Transverse colon (tissue), 4 donors: ENCODE measurements at regions not wholly inside any gene's neighbourhood (a gene's known extent, or its start where the extent isn't known, plus 50 kb on each side); places are given as distances from the start of the nearest gene placed in this dataset.

Experiments
- DNase-seq: peaks from one replicate; pipeline ENCODE4 v3.0.0-alpha.2; 2019
- H3K27ac ChIP-seq, 4 donors: fragments of 200-600 bp; sonication (generic); 2 replicates each; pipeline ENCODE4 v1.5.1; 2016 to 2018; ENCODE audit warnings: inconsistent platforms in 4 of 4
- H3K27me3 ChIP-seq: fragments of 200-600 bp; sonication (generic); 2 replicates; pipeline ENCODE4 v1.5.1; 2017; ENCODE audit warnings: inconsistent platforms
- H3K36me3 ChIP-seq, 4 donors: fragments of 200-600 bp; sonication (generic); 2 replicates each; pipeline ENCODE4 v1.5.1; 2017 to 2019; ENCODE audit warnings: inconsistent platforms in 4 of 4
- H3K4me1 ChIP-seq, 4 donors: fragments of 200-600 bp; sonication (generic); 2 replicates each; pipeline ENCODE4 v1.5.1; 2017 to 2020; ENCODE audit warnings: inconsistent platforms in 4 of 4
- H3K4me3 ChIP-seq, 4 donors: fragments of 200-600 bp; sonication (generic); 1 replicate in 1 of 4; 2 replicates in 3 of 4; pipeline versions ENCODE4 v1.5.1 to v1.6.1; 2017 to 2019; ENCODE audit warnings: inconsistent platforms in 4 of 4
- H3K9me3 ChIP-seq, 2 donors: fragments of 200-600 bp; sonication (generic); 2 replicates each; pipeline ENCODE4 v1.5.1; 2017 to 2019; ENCODE audit warnings: inconsistent platforms in 2 of 2
- EP300 ChIP-seq: sonication (generic); formaldehyde crosslinking; IDR thresholded peaks from one replicate; pipeline ENCODE4 v1.6.1; 2017; ENCODE audit warnings: antibody characterized with exemption, low read depth
- POLR2A ChIP-seq: fragments of 450-650 bp; IDR thresholded peaks from one replicate; pipeline ENCODE4 v1.6.1; 2016; ENCODE audit warnings: antibody characterized with exemption, mild to moderate bottlenecking, moderate library complexity
- POLR2AphosphoS5 ChIP-seq, 3 donors: sonication (generic); formaldehyde crosslinking; IDR thresholded peaks; one replicate each; pipeline ENCODE4 v1.6.1; 2016; ENCODE audit warnings: antibody characterized with exemption in 3 of 3
- WGBS, 2 donors: methylation state at CpG; one replicate each; pipeline ENCODE4 v1.1.5; 2018; ENCODE audit warnings: low coverage in 1 of 2; 5-methylcytosine and 5-hydroxymethylcytosine counted together
- in situ Hi-C, 4 donors: fragments of 200-750 bp; cut with MboI; loops; one replicate each; pipeline versions ENCODE4 v1.15.0 to v1.15.1; 2017; ENCODE audit warnings: low sequenced_read_pairs in 3 of 4, low pct_ligation_motif_present in 1 of 4, low pct_unique_long_range_greater_than_20kb in 1 of 4
- intact Hi-C: fragments of 100-400 bp; cut with DNase I; formaldehyde crosslinking; loops from one replicate; pipeline ENCODE4 v1.15.1; 2023; ENCODE audit warnings: low total_unique reads
- TF ChIP-seq, protein P1 (sequence below), 5 experiments: fragments of 200-600 bp in 3 of 5; fragments of 450-650 bp in 2 of 5; sonication (generic) in 3 of 5; IDR thresholded peaks; 1 replicate in 2 of 5; 2 replicates in 3 of 5; pipeline ENCODE4 v1.5.1; 2016 to 2017; ENCODE audit warnings: antibody characterized with exemption in 5 of 5, inconsistent platforms in 3 of 5, mild to moderate bottlenecking in 2 of 5, moderate library complexity in 1 of 5

DNA sequence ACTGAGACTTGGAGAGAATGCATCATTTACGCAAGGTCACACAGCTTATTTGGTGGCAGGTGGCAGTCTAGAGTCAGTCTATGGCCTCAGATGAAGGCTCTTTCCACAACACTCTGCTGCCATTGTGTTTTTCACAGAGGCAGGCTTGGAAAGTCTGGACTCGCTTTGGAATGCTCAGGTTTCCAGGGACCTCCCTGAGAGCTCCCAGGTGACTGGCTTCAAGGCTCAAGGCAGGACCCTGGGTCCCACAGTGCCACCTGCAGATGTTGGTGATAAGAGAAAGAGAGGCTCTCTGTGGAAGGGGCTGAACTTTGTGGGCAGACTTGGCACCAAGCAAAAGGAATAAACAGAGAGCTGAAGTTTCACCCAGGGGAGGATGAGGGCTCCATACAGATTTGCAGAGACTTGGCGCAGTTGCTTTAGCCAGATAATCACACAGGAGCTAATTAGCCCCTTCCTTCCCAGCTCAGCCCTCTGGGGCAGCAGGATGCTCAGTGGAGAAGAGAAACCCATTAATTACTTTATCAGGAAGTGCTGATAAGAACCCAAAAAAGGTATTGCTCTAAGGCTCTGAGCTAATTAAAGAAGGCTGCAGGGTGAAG, 103.5 kb downstream of the LBH start:
- Histone ChIP-seq H3K9me3 (no peaks in the 10 kb centered on the region), H3K27ac (peak overlapping the region in 1 of 4 donors; percentile 43), H3K4me3 (no peak overlapping the region), H3K4me1 (peaks cover 0 to 14% (median 4%) of the 10 kb centered on the region in 4 donors), H3K27me3 (no peaks in the 10 kb centered on the region), H3K36me3 (no peaks in the 10 kb centered on the region)
- no peak for DNase-seq
- no peak for TF ChIP-seq EP300
- no peak for TF ChIP-seq POLR2A
- TF ChIP-seq POLR2AphosphoS5 (IDR thresholded peaks at IDR 0.05) = no peak
- TF ChIP-seq, protein P1, sequence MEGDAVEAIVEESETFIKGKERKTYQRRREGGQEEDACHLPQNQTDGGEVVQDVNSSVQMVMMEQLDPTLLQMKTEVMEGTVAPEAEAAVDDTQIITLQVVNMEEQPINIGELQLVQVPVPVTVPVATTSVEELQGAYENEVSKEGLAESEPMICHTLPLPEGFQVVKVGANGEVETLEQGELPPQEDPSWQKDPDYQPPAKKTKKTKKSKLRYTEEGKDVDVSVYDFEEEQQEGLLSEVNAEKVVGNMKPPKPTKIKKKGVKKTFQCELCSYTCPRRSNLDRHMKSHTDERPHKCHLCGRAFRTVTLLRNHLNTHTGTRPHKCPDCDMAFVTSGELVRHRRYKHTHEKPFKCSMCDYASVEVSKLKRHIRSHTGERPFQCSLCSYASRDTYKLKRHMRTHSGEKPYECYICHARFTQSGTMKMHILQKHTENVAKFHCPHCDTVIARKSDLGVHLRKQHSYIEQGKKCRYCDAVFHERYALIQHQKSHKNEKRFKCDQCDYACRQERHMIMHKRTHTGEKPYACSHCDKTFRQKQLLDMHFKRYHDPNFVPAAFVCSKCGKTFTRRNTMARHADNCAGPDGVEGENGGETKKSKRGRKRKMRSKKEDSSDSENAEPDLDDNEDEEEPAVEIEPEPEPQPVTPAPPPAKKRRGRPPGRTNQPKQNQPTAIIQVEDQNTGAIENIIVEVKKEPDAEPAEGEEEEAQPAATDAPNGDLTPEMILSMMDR (IDR thresholded peaks at IDR 0.05) = no peak
- in situ Hi-C loops = no loop called here
- intact Hi-C loops = no loop called here
- WGBS, 2 donors = 77 to 100% methylated on average over 1 to 3 of the region's 3 CpGs

DNA sequence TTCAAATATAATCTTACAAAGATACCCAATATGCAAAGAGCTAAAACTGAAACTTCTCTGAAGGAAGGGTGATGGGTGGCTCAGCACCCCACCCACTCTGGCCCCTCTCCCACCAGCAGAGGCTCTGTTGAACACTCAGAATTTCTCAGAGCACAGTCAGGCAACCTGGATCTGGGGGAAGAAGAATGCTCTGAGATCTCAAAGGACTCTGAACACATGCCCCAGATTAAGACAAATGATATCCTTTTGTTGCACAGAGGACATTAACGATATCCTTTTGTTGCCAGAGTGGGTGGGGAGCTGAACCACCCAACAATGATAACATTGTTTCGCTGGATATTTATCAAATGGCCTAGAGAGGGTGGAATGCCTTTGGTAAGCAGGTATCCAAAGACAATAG, 104.8 kb downstream of the LBH start:
- H3K36me3 ChIP-seq = no peaks in the 10 kb centered on the region
- H3K9me3 ChIP-seq = no peaks in the 10 kb centered on the region
- no peaks in the 10 kb centered on the region for H3K27me3 ChIP-seq
- TF ChIP-seq, protein P1 (IDR thresholded peaks at IDR 0.05) = no peak
- TF ChIP-seq POLR2AphosphoS5 (IDR thresholded peaks at IDR 0.05) (no peak), POLR2A (no peak), EP300 (no peak)
- peak overlapping the region in 3 of 4 donors; percentile 52 to 75 (median 55) for H3K27ac ChIP-seq
- no peak overlapping the region for H3K4me3 ChIP-seq
- WGBS, 2 donors = 50% methylated on average over 2 of the region's 2 CpGs; no CpG with 5 or more reads in 1 of the 2 donors
- in situ Hi-C loops = no loop called here
- peaks cover 0 to 14% (median 4%) of the 10 kb centered on the region in 4 donors for H3K4me1 ChIP-seq
- no peak for DNase-seq
- intact Hi-C loops = no loop called here

DNA sequence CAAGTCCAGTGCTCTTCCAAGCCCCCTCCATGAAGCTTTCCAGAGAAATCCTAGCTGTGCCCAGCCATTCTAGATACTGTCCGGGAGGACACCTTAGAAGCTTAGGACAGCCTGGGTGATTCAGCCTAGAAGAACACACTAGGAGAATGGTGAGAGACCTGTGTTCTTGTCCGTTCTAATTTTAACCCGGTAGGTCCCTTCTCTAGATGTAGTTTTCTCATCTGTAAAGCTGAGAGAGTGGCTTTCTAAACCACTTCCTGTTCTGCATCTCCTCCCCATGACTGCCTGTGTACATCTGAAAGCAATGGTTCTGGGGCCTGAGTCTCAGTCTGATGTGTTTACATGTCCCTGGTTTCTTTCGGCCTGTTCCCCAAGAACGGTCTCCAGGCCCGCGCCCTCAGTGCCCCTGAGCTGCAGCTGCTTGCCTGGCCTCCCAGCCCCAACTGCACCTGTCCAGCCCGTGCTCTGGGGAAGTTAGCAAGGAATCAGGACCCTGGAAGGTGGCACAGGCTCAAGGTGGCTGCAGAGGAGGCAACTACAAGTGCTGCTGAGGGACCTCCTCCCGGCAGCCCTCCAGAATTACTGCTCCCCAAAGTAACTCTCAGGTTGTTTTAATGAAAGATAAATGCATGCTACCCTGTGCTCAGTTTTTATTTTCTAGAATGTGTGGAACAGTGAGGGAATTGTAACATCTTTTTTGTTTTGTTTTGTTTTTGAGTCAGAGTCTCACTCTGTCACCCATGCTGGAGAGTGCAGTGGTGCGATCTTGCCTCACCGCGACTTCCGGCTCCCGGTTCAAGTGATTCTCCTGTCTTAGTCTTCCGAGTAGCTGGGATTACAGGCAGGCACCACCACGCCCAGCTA, 105.9 kb downstream of the LBH start:
- H3K9me3 ChIP-seq = no peaks in the 10 kb centered on the region
- in situ Hi-C loops (no loop called here), intact Hi-C loops (no loop called here)
- H3K27me3 ChIP-seq = no peaks in the 10 kb centered on the region
- peak overlapping the region; percentile 47 to 75 (median 54) for H3K27ac ChIP-seq
- 63 to 93% methylated on average over 10 to 16 of the region's 16 CpGs for WGBS, 2 donors
- H3K4me3 ChIP-seq = no peak overlapping the region
- H3K36me3 ChIP-seq = no peaks in the 10 kb centered on the region
- TF ChIP-seq POLR2AphosphoS5 (IDR thresholded peaks at IDR 0.05) (no peak), EP300 (no peak), POLR2A (no peak)
- TF ChIP-seq, protein P1 (IDR thresholded peaks at IDR 0.05) = no peak
- DNase-seq = peak; percentile 57
- H3K4me1 ChIP-seq = peaks cover 0 to 14% (median 4%) of the 10 kb centered on the region in 4 donors

DNA sequence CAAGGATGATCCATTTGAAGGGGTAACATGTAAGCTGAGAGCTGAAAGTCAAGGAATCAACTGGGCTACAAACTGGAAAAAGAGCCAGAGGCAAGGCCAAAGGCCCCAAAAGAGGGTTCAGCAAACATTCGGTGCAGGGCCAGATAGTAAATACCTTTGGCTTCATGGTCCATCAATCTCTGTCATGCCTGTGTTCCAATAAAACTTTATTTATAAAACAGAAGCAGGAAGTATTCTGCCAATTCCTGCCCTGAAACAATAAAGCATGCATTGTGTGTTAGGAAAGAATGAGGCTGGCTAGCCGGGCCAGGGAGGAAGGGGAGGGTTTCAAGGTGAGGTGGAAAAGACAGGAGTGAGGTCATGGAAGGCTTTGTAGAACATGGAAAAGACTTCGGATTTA, 107.1 kb downstream of the LBH start:
- intact Hi-C loops (no loop called here), in situ Hi-C loops (no loop called here)
- no peak overlapping the region for H3K27ac ChIP-seq
- H3K4me3 ChIP-seq = no peak overlapping the region
- no peak for DNase-seq
- no peak for TF ChIP-seq POLR2A
- TF ChIP-seq, protein P1 (IDR thresholded peaks at IDR 0.05) = no peak
- no peak for TF ChIP-seq POLR2AphosphoS5 (IDR thresholded peaks at IDR 0.05)
- no peak for TF ChIP-seq EP300
- H3K9me3 ChIP-seq = peaks cover 0 to 6% of the 10 kb centered on the region in 2 donors
- peaks cover 0 to 14% (median 4%) of the 10 kb centered on the region in 4 donors for H3K4me1 ChIP-seq
- no peaks in the 10 kb centered on the region for H3K27me3 ChIP-seq
- 52 to 62% methylated on average over 3 of the region's 3 CpGs for WGBS, 2 donors
- no peaks in the 10 kb centered on the region for H3K36me3 ChIP-seq
